IMR-90 (cell line): ENCODE measurements at regions not wholly inside any gene's neighbourhood (a gene's known extent, or its start where the extent isn't known, plus 50 kb on each side); places are given as distances from the start of the nearest gene placed in this dataset.

Experiments
- ATAC-seq: fragments of 200-7000 bp; cut with Tn5 transposase; 2 replicates; pipeline ENCODE4 v1.9.1; 2020; ENCODE audit warnings: low read depth, mild to moderate bottlenecking, moderate library complexity
- BruUV-seq: library from RNA; stranded (reverse); fragments of 400-500 nt; replicated peaks from 2 replicates; lab custom pipeline; 2021; lab: Mats Ljungman, UMichigan
- CTCF ChIA-PET: fragments of 300-600 bp; formaldehyde crosslinking; extraction: SDS; loops from one replicate; lab custom pipeline; 2021; ENCODE audit warnings: antibody characterized with exemption; lab: Yijun Ruan, JAX
- POLR2A ChIA-PET: fragments of 300-600 bp; sonication (Branson Sonifier 250); formaldehyde crosslinking; loops from one replicate; lab custom pipeline; 2022; ENCODE audit warnings: antibody characterized with exemption; ENCODE audit not compliant: unreplicated experiment; lab: Charles Lee
- DNase-seq: peaks from one replicate; pipeline ENCODE4 v3.0.0; 2013
- H2AFZ ChIP-seq: replicated peaks from 2 replicates; pipeline ENCODE3; 2013; ENCODE audit warnings: low read length, mild to moderate bottlenecking; ENCODE audit not compliant: poor library complexity
- H2AK5ac ChIP-seq: 2 replicates; pipeline ENCODE4 v1.6.1; 2013; ENCODE audit warnings: low read depth, low read length, inconsistent platforms
- H2AK9ac ChIP-seq: replicated peaks from 2 replicates; pipeline ENCODE3; 2013; ENCODE audit warnings: mild to moderate bottlenecking, low read depth, low read length, moderate library complexity; ENCODE audit not compliant: poor library complexity
- H2BK120ac ChIP-seq: 2 replicates; pipeline ENCODE4 v1.6.1; 2013; ENCODE audit warnings: low read depth, low read length, inconsistent platforms
- H2BK15ac ChIP-seq: 3 replicates; pipeline ENCODE4 v1.6.1; 2013; ENCODE audit warnings: low read depth, low read length, inconsistent platforms
- H2BK20ac ChIP-seq: 2 replicates; pipeline ENCODE4 v1.6.1; 2013; ENCODE audit warnings: low read depth, mild to moderate bottlenecking, inconsistent platforms, low read length, moderate library complexity
- H2BK5ac ChIP-seq: 2 replicates; pipeline ENCODE4 v1.6.1; 2013; ENCODE audit warnings: mild to moderate bottlenecking, low read depth, low read length, inconsistent platforms; ENCODE audit not compliant: poor library complexity, severe bottlenecking
- H3K14ac ChIP-seq: replicated peaks from 2 replicates; pipeline ENCODE4 v1.6.1; 2013; ENCODE audit warnings: low read depth, low read length, inconsistent platforms
- H3K18ac ChIP-seq: 2 replicates; pipeline ENCODE4 v1.6.1; 2013; ENCODE audit warnings: low read depth, low read length, control low read depth
- H3K23ac ChIP-seq: 2 replicates; pipeline ENCODE4 v1.6.1; 2013; ENCODE audit warnings: low read depth, low read length, inconsistent platforms
- H3K27ac ChIP-seq: 2 replicates; pipeline ENCODE4 v1.5.1; 2013; ENCODE audit warnings: mild to moderate bottlenecking, control low read depth, low read length; ENCODE audit not compliant: insufficient read depth
- H3K27me3 ChIP-seq: 2 replicates; pipeline ENCODE4 v1.6.1; 2013; ENCODE audit warnings: low read length; ENCODE audit not compliant: control insufficient read depth, insufficient read depth
- H3K36me3 ChIP-seq: 2 replicates; pipeline ENCODE4 v1.6.1; 2013; ENCODE audit warnings: low read length, mixed read lengths; ENCODE audit not compliant: control insufficient read depth, insufficient read depth
- H3K4ac ChIP-seq: 2 replicates; pipeline ENCODE4 v1.6.1; 2013; ENCODE audit warnings: low read depth, low read length, inconsistent platforms
- H3K4me1 ChIP-seq: 2 replicates; pipeline ENCODE4 v1.6.1; 2013; ENCODE audit warnings: low read length, mixed read lengths; ENCODE audit not compliant: control insufficient read depth, insufficient read depth
- H3K4me2 ChIP-seq: 2 replicates; pipeline ENCODE4 v1.6.1; 2013; ENCODE audit warnings: low read depth, mild to moderate bottlenecking, control low read depth, low read length, moderate library complexity
- H3K4me3 ChIP-seq: 2 replicates; pipeline ENCODE4 v1.5.1; 2013; ENCODE audit warnings: low read depth, mild to moderate bottlenecking, control low read depth, low read length, moderate library complexity; ENCODE audit not compliant: insufficient read depth
- H3K56ac ChIP-seq: 2 replicates; pipeline ENCODE4 v1.6.1; 2013; ENCODE audit warnings: low read length, inconsistent platforms; ENCODE audit not compliant: insufficient read depth; ENCODE audit errors: extremely low read depth
- H3K79me1 ChIP-seq, 2 experiments: 2 replicates each; pipeline ENCODE4 v1.6.1; 2013; ENCODE audit warnings: low read length in 2 of 2, inconsistent platforms in 1 of 2, low read depth in 1 of 2
- H3K9ac ChIP-seq: 2 replicates; pipeline ENCODE4 v1.6.1; 2013; ENCODE audit warnings: low read depth, low read length, control low read depth
- H3K9me1 ChIP-seq: 2 replicates; pipeline ENCODE4 v1.6.1; 2013; ENCODE audit warnings: low read length, inconsistent platforms; ENCODE audit not compliant: insufficient read depth
- H3K9me3 ChIP-seq: 2 replicates; pipeline ENCODE4 v1.6.1; 2013; ENCODE audit warnings: low read length; ENCODE audit not compliant: control insufficient read depth, insufficient read depth
- H4K20me1 ChIP-seq: 2 replicates; pipeline ENCODE4 v1.6.1; 2013; ENCODE audit warnings: low read length, inconsistent platforms; ENCODE audit not compliant: insufficient read depth
- H4K5ac ChIP-seq: 2 replicates; pipeline ENCODE4 v1.6.1; 2013; ENCODE audit warnings: mild to moderate bottlenecking, low read depth, low read length, control low read depth
- H4K8ac ChIP-seq, 2 experiments: 2 replicates each; pipeline ENCODE4 v1.6.1; 2013; ENCODE audit warnings: low read depth in 2 of 2, low read length in 2 of 2, control low read depth in 1 of 2, inconsistent platforms in 1 of 2
- H4K91ac ChIP-seq: 2 replicates; pipeline ENCODE4 v1.6.1; 2013; ENCODE audit warnings: low read depth, low read length, inconsistent platforms; ENCODE audit not compliant: insufficient read depth
- BHLHE40 ChIP-seq: fragments of 150-350 bp; IDR thresholded peaks from 2 replicates; pipeline ENCODE4 v1.6.1; 2016; ENCODE audit warnings: mild to moderate bottlenecking, low read depth, low read length
- ELK1 ChIP-seq: fragments of 150-350 bp; IDR thresholded peaks from 2 replicates; pipeline ENCODE4 v1.6.1; 2016; ENCODE audit warnings: low read depth, mild to moderate bottlenecking, low read length, moderate library complexity, borderline replicate concordance
- FOS ChIP-seq: fragments of 150-350 bp; IDR thresholded peaks from 2 replicates; pipeline ENCODE4 v1.6.1; 2016; ENCODE audit warnings: low read depth, low read length
- MAFK ChIP-seq: IDR thresholded peaks from 2 replicates; pipeline ENCODE4 v1.6.1; 2012; ENCODE audit warnings: low read depth, low read length, improper control_type of control experiment
- MAZ ChIP-seq: IDR thresholded peaks from 2 replicates; pipeline ENCODE4 v1.6.1; 2012; ENCODE audit warnings: low read depth, mild to moderate bottlenecking, low read length, improper control_type of control experiment, moderate library complexity, borderline replicate concordance
- POLR2A ChIP-seq: IDR thresholded peaks from 2 replicates; pipeline ENCODE4 v1.6.1; 2012; ENCODE audit warnings: mild to moderate bottlenecking, low read depth, low read length
- RAD21 ChIP-seq: IDR thresholded peaks from 2 replicates; pipeline ENCODE4 v1.6.1; 2012; ENCODE audit warnings: low read length, improper control_type of control experiment
- RCOR1 ChIP-seq: IDR thresholded peaks from 2 replicates; pipeline ENCODE4 v1.6.1; 2012; ENCODE audit warnings: mild to moderate bottlenecking, low read length, improper control_type of control experiment; ENCODE audit not compliant: insufficient replicate concordance
- SMC3 ChIP-seq: fragments of 150-350 bp; IDR thresholded peaks from 2 replicates; pipeline ENCODE4 v1.6.1; 2016; ENCODE audit warnings: low read depth, mild to moderate bottlenecking, antibody characterized with exemption, low read length, moderate library complexity
- USF2 ChIP-seq: fragments of 150-350 bp; IDR thresholded peaks from 2 replicates; pipeline ENCODE4 v1.6.1; 2017; ENCODE audit warnings: mild to moderate bottlenecking, antibody characterized with exemption, low read length, low read depth
- WGBS, 2 experiments: methylation state at CpG; one replicate each; pipeline versions ENCODE4 v1.1.5 to v1.1.7; 2013; ENCODE audit warnings: missing lambda C conversion rate in 2 of 2; ENCODE audit not compliant: insufficient read length in 1 of 2; ENCODE audit errors: extremely low coverage in 2 of 2; 5-methylcytosine and 5-hydroxymethylcytosine counted together
- dilution Hi-C: fragments of 300-500 bp; cut with HindIII; formaldehyde crosslinking; loops from one replicate; pipeline ENCODE4 v1.14.3; 2018; ENCODE audit warnings: low sequenced_read_pairs; ENCODE audit not compliant: unreplicated experiment
- in situ Hi-C: fragments of 300-500 bp; cut with MboI; formaldehyde crosslinking; loops from 3 replicates; pipeline ENCODE4 v1.14.3; 2019; ENCODE audit warnings: low sequenced_read_pairs, inconsistent platforms, mixed read lengths
- intact Hi-C: fragments of 100-400 bp; cut with micrococcal nuclease; formaldehyde crosslinking; loops from 2 replicates; pipeline ENCODE4 v1.10.0; 2022

GRCh38 chr1:29956349-29957030 is 720.2 kb downstream of the PTPRU start:
- H2BK120ac ChIP-seq = no peak overlapping the region
- intact Hi-C loops (no loop called here), dilution Hi-C loops (no loop called here), in situ Hi-C loops (no loop called here)
- H3K4ac ChIP-seq = no peak overlapping the region
- TF ChIP-seq MAFK = no peak
- TF ChIP-seq RAD21 = no peak
- no peak for TF ChIP-seq RCOR1
- no peak for TF ChIP-seq MAZ
- TF ChIP-seq ELK1 = no peak
- TF ChIP-seq BHLHE40 = no peak
- TF ChIP-seq POLR2A = no peak
- TF ChIP-seq USF2 = no peak
- no peak for TF ChIP-seq SMC3
- no peak for TF ChIP-seq FOS
- WGBS, 2 experiments = 60% methylated on average over 3 of the region's 4 CpGs; no CpG with 5 or more reads in 1 of the 2 experiments
- ATAC-seq (no peak), DNase-seq (no peak)
- no peak overlapping the region for H3K18ac ChIP-seq
- no peaks in the 10 kb centered on the region for H3K79me1 ChIP-seq
- H3K27ac ChIP-seq = no peak overlapping the region
- no peak overlapping the region for H2BK15ac ChIP-seq
- H4K8ac ChIP-seq = no peak overlapping the region
- no peak overlapping the region for H4K91ac ChIP-seq
- no peak overlapping the region for H3K9ac ChIP-seq
- no peak overlapping the region for H2AFZ ChIP-seq
- H2BK20ac ChIP-seq = no peak overlapping the region
- POLR2A ChIA-PET = no interaction called here
- no peaks in the 10 kb centered on the region for H3K4me1 ChIP-seq
- H3K27me3 ChIP-seq = no peaks in the 10 kb centered on the region
- no peak overlapping the region for H3K4me2 ChIP-seq
- no peaks in the 10 kb centered on the region for H3K36me3 ChIP-seq
- H4K20me1 ChIP-seq = no peaks in the 10 kb centered on the region
- no peak overlapping the region for H2AK9ac ChIP-seq
- no peak overlapping the region for H3K14ac ChIP-seq
- H3K23ac ChIP-seq = no peak overlapping the region
- CTCF ChIA-PET = no interaction called here
- H2AK5ac ChIP-seq = no peak overlapping the region
- H3K4me3 ChIP-seq = no peak overlapping the region
- no peak overlapping the region for H3K56ac ChIP-seq
- no TSS peak for BruUV-seq
- no peaks in the 10 kb centered on the region for H3K9me1 ChIP-seq
- no peak overlapping the region for H4K5ac ChIP-seq
- H3K9me3 ChIP-seq = no peaks in the 10 kb centered on the region
- no peak overlapping the region for H2BK5ac ChIP-seq
